IPS-NIHi11 (cell line): ENCODE measurements at regions not wholly inside any gene's neighbourhood (a gene's known extent, or its start where the extent isn't known, plus 50 kb on each side); places are given as distances from the start of the nearest gene placed in this dataset.

Experiments used
- DNase-seq: peaks from one replicate; pipeline ENCODE4 v3.0.0; 2012; ENCODE audit warnings: mixed read lengths, low spot score

DNA sequence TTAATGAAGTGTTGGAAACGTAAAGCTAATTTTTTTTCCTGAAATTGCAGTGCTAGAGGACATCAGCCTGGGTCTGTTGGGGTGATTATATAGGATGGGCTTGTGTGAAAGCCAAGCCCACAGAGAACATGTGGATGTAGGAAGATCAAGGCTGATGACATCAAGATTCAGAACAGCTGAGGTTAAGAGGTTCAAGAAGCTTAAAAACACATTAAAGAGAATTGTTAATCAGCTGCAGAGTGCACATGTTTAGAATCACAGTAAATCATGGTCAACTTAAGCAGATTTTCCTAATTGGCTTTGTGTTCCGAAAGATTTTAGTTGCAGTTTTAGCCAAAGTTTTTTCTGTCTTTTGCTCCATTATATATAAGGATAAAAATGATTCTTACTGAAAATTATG is 87.9 kb upstream of the PRICKLE1 start:
- no peak for DNase-seq

DNA sequence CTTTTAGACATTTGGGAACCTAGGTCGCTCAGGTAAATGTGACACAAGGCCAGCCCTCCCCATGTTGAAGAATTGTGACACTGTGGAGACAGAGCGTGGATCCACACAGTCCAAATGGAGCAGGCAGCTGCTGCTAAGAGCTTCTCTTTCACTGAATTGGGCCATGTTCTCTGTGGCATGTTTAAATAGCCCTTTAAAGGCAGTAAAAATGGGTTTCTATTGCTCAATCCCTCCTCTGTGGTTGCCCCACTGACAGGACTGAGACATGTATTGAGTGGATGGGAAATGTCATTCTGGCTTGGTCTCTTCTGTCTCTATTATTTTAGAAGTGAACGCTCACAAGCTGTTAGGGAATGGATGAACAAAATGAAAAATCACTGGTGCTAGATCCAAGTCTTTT is 84.0 kb upstream of the PRICKLE1 start:
- no peak for DNase-seq

DNA sequence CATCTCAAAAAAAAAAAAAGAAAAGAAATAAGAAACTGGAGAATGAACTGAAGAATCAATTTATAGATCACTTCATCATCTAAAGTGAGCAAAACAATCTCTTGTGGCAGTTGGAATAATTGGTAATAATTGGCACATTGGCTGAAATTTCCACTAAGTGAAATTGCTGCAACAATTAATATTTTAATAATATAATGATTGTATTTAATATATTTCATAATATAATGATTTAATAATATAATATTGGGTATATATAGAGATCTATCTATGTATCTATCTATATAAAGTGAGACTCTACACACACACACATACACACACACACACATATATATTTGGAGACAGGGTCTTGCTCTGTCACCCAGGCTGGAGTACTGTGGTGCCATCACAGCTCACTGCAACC is 81.2 kb upstream of the PRICKLE1 start:
- no peak for DNase-seq

DNA sequence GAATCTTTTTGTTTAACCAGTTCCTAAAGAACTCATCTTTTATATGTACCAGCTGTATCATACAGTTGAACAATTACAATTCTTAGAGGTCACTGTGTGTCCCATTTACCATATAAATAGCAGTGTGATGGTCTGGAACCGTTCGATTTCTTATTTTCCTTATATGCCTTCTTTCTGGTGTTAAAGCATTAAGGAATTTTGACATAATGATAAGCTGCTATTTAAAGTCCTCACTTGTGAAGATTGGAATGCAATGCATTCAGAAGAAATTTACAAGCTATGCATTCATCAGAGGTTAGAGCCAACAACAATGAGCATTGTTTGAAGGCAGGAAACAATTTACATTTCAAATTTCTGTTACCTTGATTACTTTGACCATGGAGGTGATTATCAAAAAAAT is 80.0 kb upstream of the PRICKLE1 start:
- DNase-seq, result peak; percentile 43

DNA sequence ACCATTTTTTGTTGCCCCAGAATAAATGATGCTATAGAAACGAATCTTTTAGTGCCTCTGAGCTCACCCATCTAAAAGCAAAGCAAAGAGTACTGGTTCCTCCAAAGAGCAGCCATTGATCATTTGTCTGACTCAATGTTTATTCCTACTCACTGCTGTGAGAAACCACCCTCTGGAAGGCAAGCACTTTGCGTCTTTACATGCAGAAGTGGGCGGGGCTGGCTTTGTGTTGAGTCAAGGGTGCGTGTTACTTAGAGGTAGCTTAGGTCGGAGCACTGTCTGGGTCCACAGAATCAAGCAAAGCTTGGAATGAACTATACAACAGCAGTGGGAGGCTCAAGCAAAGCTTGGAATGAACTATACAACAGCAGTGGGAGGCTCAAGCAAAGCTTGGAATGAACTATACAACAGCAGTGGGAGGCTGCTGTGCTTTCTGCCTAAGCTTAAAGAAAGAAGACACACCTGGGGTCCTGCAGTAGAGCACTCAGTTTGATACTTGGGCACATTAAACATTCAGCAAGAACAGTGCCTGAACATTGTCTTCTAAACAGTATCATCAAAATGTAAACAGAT is 77.2 kb upstream of the PRICKLE1 start:
- DNase-seq, result peak; percentile 62

DNA sequence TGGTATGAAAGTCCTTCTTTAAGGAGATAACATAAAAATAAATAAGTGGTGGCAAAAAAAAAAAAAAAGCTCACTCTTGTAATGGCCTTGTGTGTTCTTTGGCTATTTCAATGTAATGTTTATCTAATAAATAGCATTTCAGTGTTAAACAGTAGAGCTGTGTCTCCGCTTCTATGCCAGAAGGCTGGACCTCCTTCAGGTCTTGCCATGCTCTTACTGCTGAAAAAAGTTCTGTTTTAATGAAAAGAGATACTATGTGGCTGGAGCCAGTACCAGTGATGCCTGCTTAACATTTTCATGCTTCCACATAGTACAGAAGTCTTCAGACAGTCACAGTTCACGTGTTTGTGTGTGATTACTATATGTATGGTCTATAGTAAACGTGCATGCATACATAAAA is 74.1 kb upstream of the PRICKLE1 start:
- no peak for DNase-seq

DNA sequence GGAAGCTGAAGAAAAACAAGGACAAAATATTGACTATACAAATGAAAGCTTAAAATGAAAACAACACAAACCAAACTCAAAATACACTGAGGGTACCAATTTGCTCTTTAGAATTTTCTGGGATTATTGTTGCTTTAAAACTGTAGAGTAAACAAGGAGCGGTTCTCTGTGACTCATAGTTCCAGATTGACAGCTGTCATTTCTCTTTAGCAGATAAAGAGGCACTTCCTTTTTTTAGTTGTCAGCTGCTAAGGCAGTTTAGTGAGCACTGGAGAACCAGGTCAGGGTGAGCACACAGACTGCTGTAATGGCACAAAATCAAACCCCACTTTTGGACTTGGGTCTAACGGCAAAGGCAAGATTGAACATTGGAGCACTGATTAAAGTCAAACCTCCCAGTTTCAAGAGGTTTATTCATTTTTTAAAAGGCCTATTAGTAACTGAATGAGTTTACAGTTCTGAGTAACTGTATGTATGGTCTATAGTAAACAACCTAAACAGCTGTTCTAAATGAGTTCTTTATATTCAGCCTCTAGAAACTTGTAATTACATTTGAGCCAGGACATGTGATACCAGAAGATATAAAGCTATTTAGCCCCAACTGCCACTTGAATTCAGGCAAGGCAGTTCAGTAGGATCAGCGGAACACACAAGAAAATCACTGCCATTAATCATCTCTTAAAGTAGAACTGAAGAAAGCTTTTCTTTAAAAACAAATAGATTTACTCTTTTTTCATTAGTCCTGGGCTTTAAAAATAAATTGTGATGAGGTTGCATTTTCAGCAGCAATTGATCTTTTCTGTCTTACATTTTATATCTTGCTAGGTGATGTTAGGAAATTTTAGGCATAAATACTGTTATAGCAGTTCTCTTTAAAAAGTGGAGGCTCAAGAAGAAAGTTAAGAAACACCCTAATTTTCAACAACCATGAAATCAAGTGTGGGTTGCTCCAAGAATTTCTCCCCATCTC is 71.7 kb upstream of the PRICKLE1 start:
- no peak for DNase-seq

DNA sequence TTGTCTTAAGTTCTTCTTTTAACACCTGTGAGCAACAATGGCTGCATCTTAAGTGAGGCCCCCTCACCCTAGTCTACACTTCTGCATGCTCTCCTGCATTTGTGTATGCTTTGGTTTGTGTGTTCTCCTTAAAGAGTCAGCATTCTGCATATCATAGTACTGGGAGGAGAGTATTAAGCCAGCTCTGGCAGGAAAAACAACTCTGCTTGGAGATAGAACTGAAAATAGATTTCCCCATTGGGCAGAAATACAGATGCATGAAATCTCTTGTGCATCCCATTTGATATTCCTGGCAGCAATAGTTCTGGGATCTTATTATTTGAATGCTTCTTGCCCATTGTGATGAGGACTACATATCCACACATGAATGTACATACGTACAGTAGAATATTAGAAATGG is 70.6 kb upstream of the PRICKLE1 start:
- no peak for DNase-seq

DNA sequence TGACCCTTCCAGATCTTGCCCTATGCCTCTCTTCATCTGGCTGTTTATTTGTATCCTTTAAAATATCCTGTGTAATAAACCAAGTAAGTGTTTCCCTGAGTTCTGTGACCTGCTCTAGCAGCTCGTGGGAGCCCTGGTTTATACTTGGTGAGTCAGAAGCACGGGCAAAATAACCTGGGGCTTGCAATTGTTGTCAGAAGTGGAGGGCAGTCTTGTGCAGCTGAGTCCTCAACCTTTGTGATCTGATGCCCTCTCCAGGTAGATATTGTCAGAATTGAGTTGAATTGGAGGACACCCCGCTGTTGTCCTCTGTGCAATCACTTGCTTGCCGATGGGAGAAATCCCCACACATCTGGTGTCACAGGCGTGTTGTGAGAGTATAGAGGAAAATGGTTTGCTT is 62.5 kb upstream of the PRICKLE1 start:
- no peak for DNase-seq

DNA sequence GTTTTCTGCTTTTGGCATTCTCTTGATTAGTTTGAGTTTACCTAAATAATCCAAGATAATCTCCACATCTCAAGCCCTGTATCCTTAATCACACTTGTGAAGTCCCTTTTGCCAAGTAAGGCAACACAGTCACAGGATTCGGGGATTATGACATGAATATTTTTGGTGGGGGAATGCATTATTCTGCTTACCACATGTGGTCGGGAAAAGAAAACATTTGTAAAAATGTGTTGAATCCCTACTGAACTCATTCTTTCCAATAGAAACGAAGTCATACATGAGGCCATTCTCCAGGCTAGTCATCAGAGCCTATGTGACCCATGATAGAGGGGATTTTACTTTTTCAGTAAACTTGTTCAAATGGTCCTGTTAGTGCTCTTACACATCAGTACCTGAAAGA is 58.5 kb upstream of the PRICKLE1 start:
- DNase-seq, result no peak

DNA sequence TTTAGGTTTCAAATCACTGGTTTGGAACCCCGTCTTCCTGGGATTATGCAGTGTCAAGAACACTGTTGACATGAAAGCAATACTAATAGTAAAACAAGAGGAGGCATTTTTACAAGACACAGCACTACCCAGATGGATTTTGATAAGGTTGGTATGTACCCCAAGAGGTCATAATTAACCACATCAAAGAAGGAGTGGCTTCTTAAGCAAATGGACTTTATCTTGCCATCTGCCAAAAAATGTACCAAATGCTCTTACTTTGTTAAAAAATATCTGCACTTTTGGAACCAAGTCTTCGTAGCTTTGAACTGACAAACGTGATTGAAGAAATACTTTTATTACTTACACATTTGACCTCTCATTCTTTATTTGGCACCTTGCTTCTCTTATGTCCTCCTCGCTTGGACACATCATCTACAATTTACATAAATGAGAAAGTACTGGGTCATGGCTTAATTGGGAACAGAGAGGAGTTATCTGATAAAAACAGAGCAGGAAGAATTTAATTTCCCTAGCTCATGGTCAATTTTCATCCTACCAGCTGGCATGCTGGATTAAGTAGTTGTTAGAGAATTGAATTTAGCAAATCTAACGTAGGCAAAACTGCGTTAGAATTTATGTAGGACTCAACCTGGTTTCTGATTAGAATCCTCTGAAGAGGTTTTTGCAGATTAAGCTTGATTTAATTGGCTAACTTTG is 54.5 kb upstream of the PRICKLE1 start:
- no peak for DNase-seq

DNA sequence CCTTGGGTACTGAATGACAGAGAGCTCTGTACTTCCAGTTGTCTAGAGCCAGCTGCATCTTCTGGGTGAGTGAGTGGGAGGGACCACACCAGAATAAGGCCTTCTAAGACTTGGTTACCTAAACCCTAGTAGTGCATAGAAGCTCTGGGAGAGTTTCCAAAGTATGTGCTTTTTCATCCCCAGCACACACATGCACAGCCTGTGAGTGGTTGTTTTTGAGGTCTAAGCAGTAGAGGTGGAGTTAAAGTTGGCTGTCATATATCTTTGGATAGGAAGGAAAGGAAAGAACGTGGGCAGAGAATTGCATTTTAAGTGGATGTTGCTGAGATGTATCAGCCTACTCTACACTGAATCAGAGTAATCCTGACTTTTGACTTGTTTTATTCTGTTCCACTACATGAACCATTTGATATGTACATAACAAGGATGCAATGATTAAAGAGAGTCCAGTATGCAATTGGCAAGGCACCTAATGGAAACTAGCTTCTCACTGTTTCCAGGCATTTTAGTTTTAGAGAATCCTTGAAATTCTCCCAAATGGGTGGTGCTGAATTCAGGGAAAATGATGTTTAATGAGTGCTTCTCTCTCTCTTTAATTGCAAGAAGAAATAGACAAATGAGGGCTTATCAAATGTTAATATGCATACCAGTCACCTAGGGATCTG is 51.8 kb upstream of the PRICKLE1 start:
- DNase-seq, result no peak

DNA sequence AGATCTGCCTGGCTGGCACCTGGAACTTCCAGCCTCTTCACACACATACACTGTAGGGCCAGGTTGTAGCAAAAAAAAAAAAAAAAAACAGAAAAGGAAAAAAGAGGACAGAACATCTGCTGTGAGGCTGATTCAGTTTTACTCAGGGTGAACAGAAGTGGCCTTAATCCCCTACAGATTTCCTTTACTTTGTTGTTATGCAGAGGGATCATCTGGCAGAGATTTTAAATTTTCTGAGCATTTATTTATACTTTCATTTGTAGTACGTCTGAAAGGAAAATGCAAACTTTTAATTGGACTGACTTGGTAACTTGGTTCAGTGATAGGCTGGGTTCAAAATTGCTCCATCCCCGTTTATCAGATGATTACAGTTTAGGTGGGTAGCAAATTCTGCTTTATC is 50.8 kb upstream of the PRICKLE1 start:
- no peak for DNase-seq

DNA sequence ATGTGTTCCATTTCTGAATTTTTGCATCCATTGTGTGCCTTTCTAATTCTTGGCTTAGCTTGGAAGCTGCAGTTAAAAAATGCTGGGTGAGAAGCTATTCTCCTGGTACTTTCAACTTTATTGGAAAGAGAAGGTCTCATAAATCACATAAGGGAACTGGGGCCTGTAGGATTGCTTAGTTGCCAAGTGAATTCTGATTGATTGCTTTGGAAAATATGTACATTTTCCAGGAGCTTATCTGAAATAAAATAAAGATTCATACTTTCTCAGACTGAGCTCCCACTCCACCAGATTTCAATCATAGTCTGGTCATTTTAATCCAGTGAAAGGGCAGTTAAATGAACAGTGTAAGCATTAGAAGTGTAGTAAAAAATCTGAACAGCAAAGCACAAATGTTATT is 50.0 kb upstream of the PRICKLE1 start:
- no peak for DNase-seq
